Neural cell (in vitro differentiated cells): ENCODE measurements at regions not wholly inside any gene's neighbourhood (a gene's known extent, or its start where the extent isn't known, plus 50 kb on each side); places are given as distances from the start of the nearest gene placed in this dataset.

Experiments
- EP300 ChIP-seq: fragments of 450-650 bp; conservative IDR thresholded peaks from 2 replicates; pipeline ENCODE4 v1.6.1; 2014; ENCODE audit warnings: antibody characterized with exemption, mild to moderate bottlenecking, moderate library complexity; ENCODE audit not compliant: poor library complexity, severe bottlenecking
- EZH2 ChIP-seq: fragments of 200-600, 300-800 bp; shearing (Covaris generic), sonication (generic); IDR thresholded peaks from 2 replicates; pipeline ENCODE4 v1.6.1; 2014; ENCODE audit warnings: antibody characterized with exemption, low read length, borderline replicate concordance, mild to moderate bottlenecking; ENCODE audit not compliant: insufficient read depth, poor library complexity, severe bottlenecking
- MXI1 ChIP-seq: fragments of 450-650 bp; conservative IDR thresholded peaks from 2 replicates; pipeline ENCODE4 v1.6.1; 2014; ENCODE audit warnings: antibody characterized with exemption, mild to moderate bottlenecking; ENCODE audit not compliant: poor library complexity, severe bottlenecking
- POLR2AphosphoS5 ChIP-seq: IDR thresholded peaks from 2 replicates; pipeline ENCODE4 v1.6.1; 2012
- SMC3 ChIP-seq: fragments of 450-650 bp; conservative IDR thresholded peaks from 2 replicates; pipeline ENCODE4 v1.6.1; 2014; ENCODE audit warnings: antibody characterized with exemption, mild to moderate bottlenecking, moderate library complexity; ENCODE audit not compliant: poor library complexity
- TAF1 ChIP-seq: IDR thresholded peaks from 2 replicates; pipeline ENCODE4 v1.6.1; 2012; ENCODE audit warnings: low read depth
- TF ChIP-seq, protein P1 (sequence below): fragments of 450-650 bp; IDR thresholded peaks from 2 replicates; pipeline ENCODE4 v1.5.1; 2014; ENCODE audit warnings: antibody characterized with exemption, mild to moderate bottlenecking, moderate library complexity; ENCODE audit not compliant: poor library complexity, severe bottlenecking
- TF ChIP-seq, protein P2 (sequence below): IDR thresholded peaks from 2 replicates; pipeline ENCODE4 v1.6.1; 2012; ENCODE audit warnings: borderline replicate concordance

DNA sequence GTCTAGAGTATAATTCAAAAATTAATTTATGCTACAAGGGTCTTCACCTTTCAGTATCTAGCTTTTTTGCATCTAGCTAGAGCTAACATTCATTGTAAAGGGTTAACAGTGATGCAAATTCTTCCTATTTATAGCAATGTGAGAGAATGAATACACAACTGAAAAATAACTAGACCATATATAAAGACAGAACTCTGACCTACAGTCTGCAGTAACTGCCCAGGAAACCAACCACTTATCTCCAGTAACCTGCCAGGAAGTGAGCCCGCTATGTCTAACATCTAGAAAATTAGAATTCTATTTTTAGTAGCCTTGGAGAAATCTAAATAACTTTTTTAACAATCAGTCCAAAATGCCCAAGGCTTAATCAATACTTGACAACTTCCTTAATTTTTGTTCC, 1021.9 kb downstream of the LRFN5 start:
- TF ChIP-seq, protein P1, sequence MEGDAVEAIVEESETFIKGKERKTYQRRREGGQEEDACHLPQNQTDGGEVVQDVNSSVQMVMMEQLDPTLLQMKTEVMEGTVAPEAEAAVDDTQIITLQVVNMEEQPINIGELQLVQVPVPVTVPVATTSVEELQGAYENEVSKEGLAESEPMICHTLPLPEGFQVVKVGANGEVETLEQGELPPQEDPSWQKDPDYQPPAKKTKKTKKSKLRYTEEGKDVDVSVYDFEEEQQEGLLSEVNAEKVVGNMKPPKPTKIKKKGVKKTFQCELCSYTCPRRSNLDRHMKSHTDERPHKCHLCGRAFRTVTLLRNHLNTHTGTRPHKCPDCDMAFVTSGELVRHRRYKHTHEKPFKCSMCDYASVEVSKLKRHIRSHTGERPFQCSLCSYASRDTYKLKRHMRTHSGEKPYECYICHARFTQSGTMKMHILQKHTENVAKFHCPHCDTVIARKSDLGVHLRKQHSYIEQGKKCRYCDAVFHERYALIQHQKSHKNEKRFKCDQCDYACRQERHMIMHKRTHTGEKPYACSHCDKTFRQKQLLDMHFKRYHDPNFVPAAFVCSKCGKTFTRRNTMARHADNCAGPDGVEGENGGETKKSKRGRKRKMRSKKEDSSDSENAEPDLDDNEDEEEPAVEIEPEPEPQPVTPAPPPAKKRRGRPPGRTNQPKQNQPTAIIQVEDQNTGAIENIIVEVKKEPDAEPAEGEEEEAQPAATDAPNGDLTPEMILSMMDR: no peak
- no peak for TF ChIP-seq EZH2
- no peak for TF ChIP-seq EP300
- TF ChIP-seq MXI1: no peak
- TF ChIP-seq SMC3: no peak
- no peak for TF ChIP-seq TAF1
- TF ChIP-seq, protein P2, sequence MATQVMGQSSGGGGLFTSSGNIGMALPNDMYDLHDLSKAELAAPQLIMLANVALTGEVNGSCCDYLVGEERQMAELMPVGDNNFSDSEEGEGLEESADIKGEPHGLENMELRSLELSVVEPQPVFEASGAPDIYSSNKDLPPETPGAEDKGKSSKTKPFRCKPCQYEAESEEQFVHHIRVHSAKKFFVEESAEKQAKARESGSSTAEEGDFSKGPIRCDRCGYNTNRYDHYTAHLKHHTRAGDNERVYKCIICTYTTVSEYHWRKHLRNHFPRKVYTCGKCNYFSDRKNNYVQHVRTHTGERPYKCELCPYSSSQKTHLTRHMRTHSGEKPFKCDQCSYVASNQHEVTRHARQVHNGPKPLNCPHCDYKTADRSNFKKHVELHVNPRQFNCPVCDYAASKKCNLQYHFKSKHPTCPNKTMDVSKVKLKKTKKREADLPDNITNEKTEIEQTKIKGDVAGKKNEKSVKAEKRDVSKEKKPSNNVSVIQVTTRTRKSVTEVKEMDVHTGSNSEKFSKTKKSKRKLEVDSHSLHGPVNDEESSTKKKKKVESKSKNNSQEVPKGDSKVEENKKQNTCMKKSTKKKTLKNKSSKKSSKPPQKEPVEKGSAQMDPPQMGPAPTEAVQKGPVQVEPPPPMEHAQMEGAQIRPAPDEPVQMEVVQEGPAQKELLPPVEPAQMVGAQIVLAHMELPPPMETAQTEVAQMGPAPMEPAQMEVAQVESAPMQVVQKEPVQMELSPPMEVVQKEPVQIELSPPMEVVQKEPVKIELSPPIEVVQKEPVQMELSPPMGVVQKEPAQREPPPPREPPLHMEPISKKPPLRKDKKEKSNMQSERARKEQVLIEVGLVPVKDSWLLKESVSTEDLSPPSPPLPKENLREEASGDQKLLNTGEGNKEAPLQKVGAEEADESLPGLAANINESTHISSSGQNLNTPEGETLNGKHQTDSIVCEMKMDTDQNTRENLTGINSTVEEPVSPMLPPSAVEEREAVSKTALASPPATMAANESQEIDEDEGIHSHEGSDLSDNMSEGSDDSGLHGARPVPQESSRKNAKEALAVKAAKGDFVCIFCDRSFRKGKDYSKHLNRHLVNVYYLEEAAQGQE: no peak
- TF ChIP-seq POLR2AphosphoS5: no peak
